Activated T-helper 17 cell treated with anti-CD3 and anti-CD28 coated beads, Interleukin-2, amount 50 U/mL, for 72 hours (primary cell): ENCODE measurements at regions not wholly inside any gene's neighbourhood (a gene's known extent, or its start where the extent isn't known, plus 50 kb on each side); places are given as distances from the start of the nearest gene placed in this dataset.
"Not testable (repeated sequence)": the region's sequence is repeated elsewhere in the genome, so short reads cannot be mapped to it uniquely, and the experiment has no call there.

Experiments used
- ATAC-seq: fragments of 150-1000 bp; cut with Tn5 transposase; replicated peaks from 2 replicates; pipeline ENCODE4 v1.10.0; 2021; ENCODE audit warnings: mild to moderate bottlenecking, moderate library complexity
- H3K27ac Mint-ChIP-seq: one replicate; pipeline ENCODE4 v1.8.0; 2022; ENCODE audit warnings: mixed read lengths
- H3K27me3 Mint-ChIP-seq: one replicate; pipeline ENCODE4 v1.8.0; 2022; ENCODE audit warnings: mixed read lengths
- H3K36me3 Mint-ChIP-seq: one replicate; pipeline ENCODE4 v1.8.0; 2022; ENCODE audit warnings: low read depth, mild to moderate bottlenecking, mixed read lengths
- H3K4me1 Mint-ChIP-seq: one replicate; pipeline ENCODE4 v1.8.0; 2022; ENCODE audit warnings: mixed read lengths
- H3K4me3 Mint-ChIP-seq: one replicate; pipeline ENCODE4 v1.8.0; 2022; ENCODE audit warnings: mild to moderate bottlenecking, mixed read lengths
- H3K9me3 Mint-ChIP-seq: one replicate; pipeline ENCODE4 v1.8.0; 2022; ENCODE audit warnings: mixed read lengths

GRCh38 chr2:56784046-56784445, 600.3 kb downstream of the CCDC85A start:
- Mint-ChIP-seq H3K4me3 (no peak overlapping the region), H3K36me3 (no peaks in the 10 kb centered on the region), H3K9me3 (peaks cover 12% of the 10 kb centered on the region), H3K4me1 (no peaks in the 10 kb centered on the region), H3K27me3 (no peaks in the 10 kb centered on the region), H3K27ac (no peak overlapping the region)
- no peak for ATAC-seq

- H3K27ac Mint-ChIP-seq: no peak overlapping the region
- no peak for ATAC-seq
- H3K4me1 Mint-ChIP-seq: no peaks in the 10 kb centered on the region
- H3K4me3 Mint-ChIP-seq: no peak overlapping the region
- peaks cover 13% of the 10 kb centered on the region for H3K9me3 Mint-ChIP-seq
- H3K27me3 Mint-ChIP-seq: no peaks in the 10 kb centered on the region
- H3K36me3 Mint-ChIP-seq: no peaks in the 10 kb centered on the region
Measured at GRCh38 chr2:56801214-56801613, 617.4 kb downstream of the CCDC85A start.

GRCh38 chr2:56801770-56802169, 618.0 kb downstream of the CCDC85A start:
- ATAC-seq: no peak
- Mint-ChIP-seq H3K27me3 (no peaks in the 10 kb centered on the region), H3K4me1 (no peaks in the 10 kb centered on the region), H3K4me3 (no peak overlapping the region), H3K27ac (no peak overlapping the region), H3K9me3 (peaks cover 13% of the 10 kb centered on the region), H3K36me3 (no peaks in the 10 kb centered on the region)

- Mint-ChIP-seq H3K4me3 (no peak overlapping the region), H3K27me3 (no peaks in the 10 kb centered on the region), H3K9me3 (peaks cover 13% of the 10 kb centered on the region), H3K27ac (no peak overlapping the region), H3K36me3 (no peaks in the 10 kb centered on the region), H3K4me1 (no peaks in the 10 kb centered on the region)
- no peak for ATAC-seq
Measured at GRCh38 chr2:56803596-56803995, 619.8 kb downstream of the CCDC85A start.

GRCh38 chr2:56806924-56807323, 623.1 kb downstream of the CCDC85A start:
- Mint-ChIP-seq H3K4me1 (no peaks in the 10 kb centered on the region), H3K36me3 (no peaks in the 10 kb centered on the region), H3K27me3 (no peaks in the 10 kb centered on the region), H3K27ac (no peak overlapping the region), H3K9me3 (peaks cover 15% of the 10 kb centered on the region), H3K4me3 (no peak overlapping the region)
- ATAC-seq: no peak

- H3K36me3 Mint-ChIP-seq: no peaks in the 10 kb centered on the region
- H3K27ac Mint-ChIP-seq: no peak overlapping the region
- no peaks in the 10 kb centered on the region for H3K27me3 Mint-ChIP-seq
- no peak overlapping the region for H3K4me3 Mint-ChIP-seq
- no peak for ATAC-seq
- peaks cover 15% of the 10 kb centered on the region for H3K9me3 Mint-ChIP-seq
- H3K4me1 Mint-ChIP-seq: no peaks in the 10 kb centered on the region
Measured at GRCh38 chr2:56807861-56808260, 624.1 kb downstream of the CCDC85A start.

- H3K36me3 Mint-ChIP-seq: no peaks in the 10 kb centered on the region
- ATAC-seq: no peak
- H3K27ac Mint-ChIP-seq: no peak overlapping the region
Measured at GRCh38 chr2:56811401-56811800, 627.6 kb downstream of the CCDC85A start.

GRCh38 chr2:56812432-56812831, 628.6 kb downstream of the CCDC85A start:
- Mint-ChIP-seq H3K27me3 (no peaks in the 10 kb centered on the region), H3K9me3 (peaks cover 14% of the 10 kb centered on the region), H3K4me3 (no peak overlapping the region), H3K4me1 (no peaks in the 10 kb centered on the region), H3K27ac (no peak overlapping the region), H3K36me3 (no peaks in the 10 kb centered on the region)
- no peak for ATAC-seq

More at GRCh38 chr2:56811401-56811800, 627.6 kb downstream of the CCDC85A start:
- Mint-ChIP-seq H3K27me3 (no peaks in the 10 kb centered on the region), H3K9me3 (peaks cover 14% of the 10 kb centered on the region), H3K4me3 (no peak overlapping the region), H3K4me1 (no peaks in the 10 kb centered on the region)

- H3K27me3 Mint-ChIP-seq: no peaks in the 10 kb centered on the region
- no peaks in the 10 kb centered on the region for H3K4me1 Mint-ChIP-seq
- H3K36me3 Mint-ChIP-seq: no peaks in the 10 kb centered on the region
- no peak for ATAC-seq
- H3K27ac Mint-ChIP-seq: no peak overlapping the region
- H3K9me3 Mint-ChIP-seq: peaks cover 20% of the 10 kb centered on the region
- no peak overlapping the region for H3K4me3 Mint-ChIP-seq
Measured at GRCh38 chr2:56813490-56813889, 629.7 kb downstream of the CCDC85A start.

- no peak overlapping the region for H3K4me3 Mint-ChIP-seq
- H3K36me3 Mint-ChIP-seq: no peaks in the 10 kb centered on the region
- H3K4me1 Mint-ChIP-seq: no peaks in the 10 kb centered on the region
- H3K9me3 Mint-ChIP-seq: peaks cover 20% of the 10 kb centered on the region
- H3K27ac Mint-ChIP-seq: no peak overlapping the region
- ATAC-seq: no peak
- H3K27me3 Mint-ChIP-seq: no peaks in the 10 kb centered on the region
Measured at GRCh38 chr2:56816666-56817065, 632.9 kb downstream of the CCDC85A start.

- no peak for ATAC-seq
- no peaks in the 10 kb centered on the region for H3K36me3 Mint-ChIP-seq
- H3K27ac Mint-ChIP-seq: no peak overlapping the region
- H3K4me1 Mint-ChIP-seq: no peaks in the 10 kb centered on the region
- H3K27me3 Mint-ChIP-seq: no peaks in the 10 kb centered on the region
- H3K9me3 Mint-ChIP-seq: peaks cover 5% of the 10 kb centered on the region
- H3K4me3 Mint-ChIP-seq: no peak overlapping the region
Measured at GRCh38 chr2:56831780-56832179, 648.0 kb downstream of the CCDC85A start.

- ATAC-seq: no peak
- H3K27me3 Mint-ChIP-seq: no peaks in the 10 kb centered on the region
- H3K9me3 Mint-ChIP-seq: peaks cover 12% of the 10 kb centered on the region
- no peak overlapping the region for H3K4me3 Mint-ChIP-seq
- no peaks in the 10 kb centered on the region for H3K36me3 Mint-ChIP-seq
- no peak overlapping the region for H3K27ac Mint-ChIP-seq
- no peaks in the 10 kb centered on the region for H3K4me1 Mint-ChIP-seq
Measured at GRCh38 chr2:56834686-56835085, 650.9 kb downstream of the CCDC85A start.

GRCh38 chr2:56840009-56840408, 656.2 kb downstream of the CCDC85A start:
- H3K27ac Mint-ChIP-seq, H3K27me3 Mint-ChIP-seq, ATAC-seq, H3K4me3 Mint-ChIP-seq, H3K36me3 Mint-ChIP-seq, H3K9me3 Mint-ChIP-seq, H3K4me1 Mint-ChIP-seq: not testable (repeated sequence)

GRCh38 chr2:56860991-56861390, 677.2 kb downstream of the CCDC85A start:
- H3K4me1 Mint-ChIP-seq: no peaks in the 10 kb centered on the region
- no peak for ATAC-seq
- H3K9me3 Mint-ChIP-seq: peaks cover 37% of the 10 kb centered on the region
- H3K27me3 Mint-ChIP-seq: no peaks in the 10 kb centered on the region
- H3K4me3 Mint-ChIP-seq: no peak overlapping the region
- no peaks in the 10 kb centered on the region for H3K36me3 Mint-ChIP-seq
- H3K27ac Mint-ChIP-seq: no peak overlapping the region

- peaks cover 8% of the 10 kb centered on the region for H3K9me3 Mint-ChIP-seq
- no peaks in the 10 kb centered on the region for H3K27me3 Mint-ChIP-seq
- H3K36me3 Mint-ChIP-seq: no peaks in the 10 kb centered on the region
- no peak overlapping the region for H3K4me3 Mint-ChIP-seq
- H3K4me1 Mint-ChIP-seq: no peaks in the 10 kb centered on the region
- H3K27ac Mint-ChIP-seq: no peak overlapping the region
- no peak for ATAC-seq
Measured at GRCh38 chr2:56871644-56872043, 687.9 kb downstream of the CCDC85A start.

GRCh38 chr2:56874717-56875116, 690.9 kb downstream of the CCDC85A start:
- H3K4me1 Mint-ChIP-seq: no peaks in the 10 kb centered on the region
- peaks cover 7% of the 10 kb centered on the region for H3K9me3 Mint-ChIP-seq
- no peak for ATAC-seq
- H3K27ac Mint-ChIP-seq: no peak overlapping the region
- H3K36me3 Mint-ChIP-seq: no peaks in the 10 kb centered on the region
- no peak overlapping the region for H3K4me3 Mint-ChIP-seq
- H3K27me3 Mint-ChIP-seq: no peaks in the 10 kb centered on the region
